ENCODE measurements at regions not wholly inside any gene's neighbourhood (a gene's known extent, or its start where the extent isn't known, plus 50 kb on each side); places are given as distances from the start of the nearest gene placed in this dataset.

DNA sequence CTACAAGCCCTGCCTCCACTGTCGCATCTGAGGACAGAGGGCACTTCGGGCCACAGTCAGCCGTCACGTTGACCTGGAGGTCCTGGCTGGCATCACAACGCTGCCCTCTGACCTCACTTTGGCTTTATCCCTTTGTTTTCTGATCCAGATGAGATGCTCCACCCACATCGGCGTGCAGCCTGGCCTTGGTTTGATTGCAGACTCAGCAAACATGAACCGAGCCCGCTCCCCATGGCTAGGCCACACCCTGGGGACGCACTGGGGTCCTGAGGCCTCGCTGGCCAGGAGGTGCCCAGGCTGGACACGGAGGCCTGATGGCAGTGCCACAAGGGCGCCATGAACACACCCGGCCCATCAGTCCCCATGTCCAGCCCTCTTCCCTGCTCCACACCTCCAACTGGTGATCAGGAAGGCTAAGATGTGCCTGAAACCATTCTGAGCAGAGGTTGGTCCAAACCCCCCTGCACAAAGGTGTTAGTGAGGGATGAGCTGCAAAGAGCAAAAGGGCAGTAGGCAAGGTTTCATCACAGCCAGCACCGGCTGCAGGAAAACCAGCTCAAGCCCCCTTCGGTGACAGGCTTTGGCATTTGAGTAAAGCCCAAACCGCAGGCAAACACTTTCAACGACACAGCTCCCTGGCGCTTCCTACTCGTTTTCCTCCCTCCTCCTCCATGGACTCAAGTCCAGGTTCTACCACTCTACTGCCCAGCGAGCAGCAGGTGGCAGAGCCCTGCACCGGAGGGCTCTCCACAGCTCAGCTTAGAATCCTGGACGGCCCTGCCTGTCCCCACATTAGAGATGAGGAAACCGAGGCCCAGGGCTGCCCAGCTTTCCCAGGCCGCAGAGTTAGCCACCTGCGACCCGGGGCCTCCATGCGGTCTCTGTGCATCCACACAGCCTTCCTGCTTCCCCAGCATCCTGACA lies 165.8 kb downstream of the NUP210 start:
- no peak overlapping the region for H3K4me3 ChIP-seq
- no peak for DNase-seq (ENCODE audit: low spot score in 2 of 2)
- no peaks in the 10 kb centered on the region for H3K36me3 ChIP-seq
- H3K9me3 ChIP-seq, result no peaks in the 10 kb centered on the region
- WGBS, 2 donors, result 65 to 76% methylated on average over 26 to 28 of the region's 28 CpGs
- H3K27me3 ChIP-seq, result no peaks in the 10 kb centered on the region
- H3K4me1 ChIP-seq, result no peaks in the 10 kb centered on the region
- H3K27ac ChIP-seq, result no peak overlapping the region
- no peak for TF ChIP-seq EP300 (IDR thresholded peaks at IDR 0.05)
- no peak for TF ChIP-seq POLR2A (IDR thresholded peaks at IDR 0.05)
- TF ChIP-seq, protein P1, sequence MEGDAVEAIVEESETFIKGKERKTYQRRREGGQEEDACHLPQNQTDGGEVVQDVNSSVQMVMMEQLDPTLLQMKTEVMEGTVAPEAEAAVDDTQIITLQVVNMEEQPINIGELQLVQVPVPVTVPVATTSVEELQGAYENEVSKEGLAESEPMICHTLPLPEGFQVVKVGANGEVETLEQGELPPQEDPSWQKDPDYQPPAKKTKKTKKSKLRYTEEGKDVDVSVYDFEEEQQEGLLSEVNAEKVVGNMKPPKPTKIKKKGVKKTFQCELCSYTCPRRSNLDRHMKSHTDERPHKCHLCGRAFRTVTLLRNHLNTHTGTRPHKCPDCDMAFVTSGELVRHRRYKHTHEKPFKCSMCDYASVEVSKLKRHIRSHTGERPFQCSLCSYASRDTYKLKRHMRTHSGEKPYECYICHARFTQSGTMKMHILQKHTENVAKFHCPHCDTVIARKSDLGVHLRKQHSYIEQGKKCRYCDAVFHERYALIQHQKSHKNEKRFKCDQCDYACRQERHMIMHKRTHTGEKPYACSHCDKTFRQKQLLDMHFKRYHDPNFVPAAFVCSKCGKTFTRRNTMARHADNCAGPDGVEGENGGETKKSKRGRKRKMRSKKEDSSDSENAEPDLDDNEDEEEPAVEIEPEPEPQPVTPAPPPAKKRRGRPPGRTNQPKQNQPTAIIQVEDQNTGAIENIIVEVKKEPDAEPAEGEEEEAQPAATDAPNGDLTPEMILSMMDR (IDR thresholded peaks at IDR 0.05), result no peak

DNA sequence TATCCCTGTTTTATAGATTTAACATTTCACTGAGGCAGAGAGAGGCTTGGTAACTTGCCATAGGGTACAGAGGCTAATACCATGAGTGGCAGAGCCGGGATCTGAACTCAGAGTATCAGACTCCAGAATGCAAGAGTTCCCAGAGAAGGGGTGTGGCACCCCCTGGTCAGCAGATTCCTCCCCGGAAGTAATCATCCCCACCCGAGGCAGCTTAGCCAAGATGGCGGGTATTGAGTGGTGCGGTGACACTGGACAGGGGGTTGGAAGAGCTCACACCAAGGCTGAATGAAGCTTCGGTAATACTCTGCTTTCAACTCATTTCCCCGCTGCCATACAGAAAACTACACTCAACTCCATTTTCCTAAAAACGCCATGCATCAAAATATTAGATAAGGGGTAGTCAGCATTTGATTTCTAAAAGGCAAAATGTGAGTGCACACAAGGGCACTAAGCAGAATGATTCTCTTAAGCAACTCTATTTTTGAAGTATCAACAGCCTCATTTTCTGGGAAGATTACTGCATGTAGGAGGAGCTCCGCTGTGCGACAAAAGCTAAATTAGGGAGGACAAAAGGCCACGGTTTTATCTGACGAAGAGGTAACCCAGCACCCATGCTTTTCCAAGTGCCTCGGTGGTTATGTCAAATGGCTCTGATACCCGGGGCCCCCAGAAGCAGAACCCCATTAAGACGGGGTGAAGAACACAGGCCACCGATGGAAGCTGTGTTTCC lies 166.7 kb downstream of the NUP210 start:
- Histone ChIP-seq H3K36me3 (no peaks in the 10 kb centered on the region), H3K27ac (no peak overlapping the region), H3K27me3 (no peaks in the 10 kb centered on the region), H3K9me3 (no peaks in the 10 kb centered on the region), H3K4me3 (no peak overlapping the region), H3K4me1 (no peaks in the 10 kb centered on the region)
- no peak for DNase-seq (ENCODE audit: low spot score in 2 of 2)
- WGBS, 2 donors, result 84 to 85% methylated on average over 16 of the region's 16 CpGs
- no peak for TF ChIP-seq EP300 (IDR thresholded peaks at IDR 0.05)
- TF ChIP-seq, protein P1 (IDR thresholded peaks at IDR 0.05), result no peak

DNA sequence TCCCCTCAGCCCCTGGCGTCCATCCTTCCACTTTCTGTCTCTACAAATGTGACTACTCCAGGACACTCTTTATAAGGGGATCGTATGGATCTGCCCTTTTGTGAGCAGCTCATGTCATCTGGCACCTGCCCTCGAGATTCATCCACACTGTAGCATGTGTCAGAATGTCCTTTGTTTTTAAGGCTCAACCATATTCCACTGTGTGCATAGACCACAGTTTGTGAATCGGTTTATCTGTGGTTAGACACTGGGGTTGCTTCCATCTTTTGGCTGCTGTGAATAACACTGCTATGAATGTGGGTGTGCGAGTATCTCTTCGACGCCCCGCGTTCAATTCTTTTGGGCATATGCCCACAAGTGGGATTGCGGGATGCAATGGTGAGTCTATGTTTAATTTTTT lies 167.9 kb downstream of the NUP210 start:
- Histone ChIP-seq H3K4me1 (no peaks in the 10 kb centered on the region), H3K9me3 (no peaks in the 10 kb centered on the region), H3K36me3 (no peaks in the 10 kb centered on the region), H3K4me3 (no peak overlapping the region), H3K27me3 (no peaks in the 10 kb centered on the region), H3K27ac (no peak overlapping the region)
- TF ChIP-seq, protein P1 (IDR thresholded peaks at IDR 0.05), result no peak
- TF ChIP-seq POLR2A (IDR thresholded peaks at IDR 0.05), result no peak
- no peak for TF ChIP-seq EP300 (IDR thresholded peaks at IDR 0.05)
- WGBS, 2 donors, result 82 to 90% methylated on average over 10 of the region's 10 CpGs
- no peak for DNase-seq (ENCODE audit: low spot score in 2 of 2)

DNA sequence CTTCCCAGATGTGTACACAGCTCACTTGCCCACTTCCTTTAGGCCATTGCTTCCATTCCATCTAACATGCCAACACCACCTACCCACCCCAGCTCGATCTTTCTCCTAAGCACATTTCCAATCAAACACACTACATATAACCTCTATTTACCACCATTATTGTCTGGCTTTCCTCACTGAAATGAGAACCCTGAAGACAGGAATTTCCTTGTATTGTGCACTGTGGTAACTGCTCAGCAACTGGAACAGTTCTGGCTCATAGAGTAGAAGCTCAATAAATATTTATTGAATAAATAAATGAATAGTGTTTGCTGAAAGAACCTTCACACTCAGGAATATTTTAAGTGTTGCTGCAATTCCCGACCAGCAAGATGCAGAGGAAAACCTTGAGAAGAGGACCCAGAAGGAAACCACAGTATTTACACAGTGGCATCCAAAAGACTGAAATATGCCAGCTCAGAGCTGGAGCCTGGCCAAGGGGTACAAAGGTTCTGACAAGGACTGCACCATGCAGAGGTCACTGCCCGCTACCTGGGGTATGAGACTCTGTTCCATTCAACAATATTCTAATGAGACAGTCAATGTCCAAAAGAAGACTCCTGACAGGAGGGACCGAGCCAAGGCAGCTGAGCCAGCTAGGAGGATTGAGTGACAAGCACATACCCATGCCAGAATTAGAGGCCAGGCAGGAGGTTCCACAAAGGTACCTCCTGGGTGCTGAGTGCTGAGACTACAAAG lies 168.8 kb downstream of the NUP210 start:
- Histone ChIP-seq H3K27me3 (no peaks in the 10 kb centered on the region), H3K36me3 (no peaks in the 10 kb centered on the region), H3K4me3 (no peak overlapping the region), H3K4me1 (no peaks in the 10 kb centered on the region), H3K9me3 (no peaks in the 10 kb centered on the region), H3K27ac (no peak overlapping the region)
- DNase-seq (ENCODE audit: low spot score in 2 of 2), result no peak
- TF ChIP-seq, protein P1 (IDR thresholded peaks at IDR 0.05), result no peak
- TF ChIP-seq POLR2A (IDR thresholded peaks at IDR 0.05), result no peak
- TF ChIP-seq EP300 (IDR thresholded peaks at IDR 0.05), result no peak
- 70 to 75% methylated on average over 4 of the region's 4 CpGs for WGBS, 2 donors
